ENCODE measurements at regions not wholly inside any gene's neighbourhood (a gene's known extent, or its start where the extent isn't known, plus 50 kb on each side); places are given as distances from the start of the nearest gene placed in this dataset.

GRCh38 chr3:107978131-107979055 lies 112.4 kb downstream of the CD47 start:
- peaks cover 28 to 32% of the 10 kb centered on the region in 2 donors for H3K4me1 ChIP-seq (replicated peaks in 1 of 2)
- peak in 5 of 8 experiments; percentile 18 to 82 (median 61) for ATAC-seq (replicated peaks in 6 of 8)
- in situ Hi-C loops (cut with MboI; ENCODE audit: low pct_unique_long_range_greater_than_20kb in 2 of 9, low sequenced_read_pairs in 9 of 9, unreplicated experiment in 9 of 9) = no loop called here
- no peak overlapping the region for H3K27ac ChIP-seq
- 72 to 100% (median 80%) methylated on average over 2 to 5 of the region's 6 CpGs; no CpG with 5 or more reads in 1 of the 10 experiments for WGBS, 10 experiments
- H3K4me3 ChIP-seq = no peak overlapping the region

DNA sequence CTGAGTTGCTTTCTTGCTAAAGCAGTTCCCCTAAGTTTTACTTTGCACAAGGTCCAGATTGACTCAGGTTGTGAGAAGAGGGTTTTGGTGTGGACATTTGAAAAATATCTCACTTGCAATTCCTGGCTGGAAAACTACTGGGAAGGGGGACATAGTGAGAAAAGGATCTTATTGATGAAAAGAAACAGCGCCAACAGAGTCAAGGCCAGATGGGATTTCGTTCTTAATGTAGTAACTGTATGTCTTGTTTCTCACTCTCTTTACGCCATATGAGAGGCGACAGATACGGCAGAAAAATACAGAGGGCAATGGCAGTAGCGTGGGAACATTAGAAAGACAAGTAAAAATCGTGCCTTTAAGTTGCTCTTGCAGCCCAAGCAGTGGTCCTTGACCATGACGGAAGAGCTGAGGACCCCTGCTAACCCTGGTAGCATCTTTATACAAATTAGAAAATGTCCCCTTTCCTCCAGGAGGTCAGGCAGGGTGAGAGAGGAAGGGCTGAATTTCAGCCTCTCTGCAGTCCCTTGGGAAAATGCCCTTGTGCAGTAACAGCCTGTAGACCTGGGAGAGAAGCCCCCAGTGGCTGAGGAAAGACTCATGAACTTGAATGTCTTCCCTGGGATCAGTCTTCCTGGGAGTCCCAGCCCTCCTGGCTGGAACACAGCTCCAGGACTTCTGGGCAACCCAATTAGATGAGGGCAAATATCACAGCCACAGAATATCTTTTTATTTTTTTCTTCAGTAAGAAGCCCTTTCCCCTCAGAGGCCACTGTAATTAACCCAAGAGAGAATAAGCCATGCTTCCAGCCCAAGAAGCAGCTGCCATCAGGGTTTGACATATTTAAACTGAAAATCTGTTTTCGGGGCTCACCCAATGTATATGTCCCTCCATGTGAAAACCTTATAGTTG lies 113.4 kb downstream of the CD47 start:
- peaks cover 28 to 32% of the 10 kb centered on the region in 2 donors for H3K4me1 ChIP-seq (replicated peaks in 1 of 2)
- WGBS, 10 experiments = 67 to 100% (median 83%) methylated on average over 1 to 8 of the region's 9 CpGs
- ATAC-seq (replicated peaks in 6 of 8) = peak in 4 of 8 experiments; percentile 30 to 53 (median 40)
- H3K4me3 ChIP-seq = no peak overlapping the region
- H3K27ac ChIP-seq = no peak overlapping the region
- in situ Hi-C loops (cut with MboI; ENCODE audit: low pct_unique_long_range_greater_than_20kb in 2 of 9, low sequenced_read_pairs in 9 of 9, unreplicated experiment in 9 of 9) = no loop called here

- H3K4me1 ChIP-seq (replicated peaks in 1 of 2) = peaks cover 30 to 31% of the 10 kb centered on the region in 2 donors
- WGBS, 10 experiments = 53 to 97% (median 81%) methylated on average over 1 to 4 of the region's 5 CpGs
- in situ Hi-C loops (cut with MboI; ENCODE audit: low pct_unique_long_range_greater_than_20kb in 2 of 9, low sequenced_read_pairs in 9 of 9, unreplicated experiment in 9 of 9) = no loop called here
- H3K27ac ChIP-seq = no peak overlapping the region
- no peak overlapping the region for H3K4me3 ChIP-seq
- no peak for ATAC-seq (replicated peaks in 6 of 8)
Observed at GRCh38 chr3:107976202-107976800, 114.5 kb downstream of the CD47 start.

GRCh38 chr3:107975529-107976201 lies 115.2 kb downstream of the CD47 start:
- ATAC-seq (replicated peaks in 6 of 8) = no peak
- in situ Hi-C loops (cut with MboI; ENCODE audit: low pct_unique_long_range_greater_than_20kb in 2 of 9, low sequenced_read_pairs in 9 of 9, unreplicated experiment in 9 of 9) = no loop called here
- Histone ChIP-seq H3K27ac (no peak overlapping the region), H3K4me1 (replicated peaks in 1 of 2) (peaks cover 34 to 36% of the 10 kb centered on the region in 2 donors), H3K4me3 (no peak overlapping the region)
- WGBS, 10 experiments = 60 to 100% (median 83%) methylated on average over 1 to 3 of the region's 3 CpGs; no CpG with 5 or more reads in 2 of the 10 experiments

DNA sequence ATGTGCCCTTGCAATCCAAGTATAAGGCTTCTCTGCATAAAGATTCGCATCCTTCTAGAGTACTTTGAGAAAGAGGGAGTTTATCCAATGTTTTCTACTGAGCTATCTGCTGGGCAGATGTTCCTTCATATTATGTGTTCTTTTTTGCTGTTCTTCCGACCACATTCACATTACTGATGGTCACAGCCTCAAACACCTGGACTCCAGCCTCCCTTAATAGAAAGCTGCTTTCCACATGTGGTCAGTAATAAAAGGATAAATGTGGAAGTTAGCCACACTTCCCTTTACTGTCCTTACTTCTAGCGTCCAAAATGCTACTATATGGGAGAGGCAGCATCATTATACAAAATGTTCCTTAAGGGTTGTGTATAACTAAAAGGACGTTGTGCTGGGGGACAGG lies 116.9 kb downstream of the CD47 start:
- no peak for ATAC-seq (replicated peaks in 6 of 8)
- in situ Hi-C loops (cut with MboI; ENCODE audit: low pct_unique_long_range_greater_than_20kb in 2 of 9, low sequenced_read_pairs in 9 of 9, unreplicated experiment in 9 of 9) = no loop called here
- no peak overlapping the region for H3K27ac ChIP-seq
- WGBS, 10 experiments = 10 to 100% (median 82%) methylated on average over 2 to 4 of the region's 4 CpGs; no CpG with 5 or more reads in 1 of the 10 experiments
- no peak overlapping the region for H3K4me3 ChIP-seq
- peaks cover 35% of the 10 kb centered on the region in 2 donors for H3K4me1 ChIP-seq (replicated peaks in 1 of 2)

GRCh38 chr3:107973152-107973551 lies 117.7 kb downstream of the CD47 start:
- WGBS, 10 experiments = 0 to 100% (median 83%) methylated on average over 1 to 2 of the region's 2 CpGs; no CpG with 5 or more reads in 1 of the 10 experiments
- in situ Hi-C loops (cut with MboI; ENCODE audit: low pct_unique_long_range_greater_than_20kb in 2 of 9, low sequenced_read_pairs in 9 of 9, unreplicated experiment in 9 of 9) = no loop called here
- Histone ChIP-seq H3K4me3 (no peak overlapping the region), H3K4me1 (replicated peaks in 1 of 2) (peaks cover 27 to 28% of the 10 kb centered on the region in 2 donors), H3K27ac (no peak overlapping the region)
- ATAC-seq (replicated peaks in 6 of 8) = no peak

DNA sequence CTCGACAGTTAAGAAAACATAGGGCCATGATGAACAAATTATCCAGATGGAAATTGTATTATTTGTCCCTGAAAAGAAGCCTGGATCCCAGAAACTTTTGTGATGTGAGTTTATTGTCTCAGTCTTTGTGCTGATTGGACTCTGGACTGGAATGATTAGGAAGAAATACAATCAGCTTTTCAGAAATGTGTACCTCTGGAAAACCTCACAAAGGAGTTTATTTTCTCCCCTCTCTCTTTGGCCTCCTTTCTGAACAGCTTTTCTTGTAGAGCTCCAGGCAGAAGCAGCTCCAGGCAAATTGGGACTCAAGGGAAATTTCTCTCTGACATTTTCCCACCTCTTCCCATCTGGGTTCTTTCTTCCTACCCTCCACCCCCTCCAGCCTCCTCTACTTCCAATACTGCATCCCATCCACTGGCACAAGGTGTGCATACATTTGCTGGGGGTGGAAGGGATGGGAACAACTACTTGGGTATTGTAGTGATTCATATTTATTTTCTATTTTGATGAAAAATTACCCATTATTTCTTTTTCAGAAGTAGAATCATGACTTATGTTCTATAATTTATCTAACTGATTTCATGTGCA lies 119.7 kb downstream of the CD47 start:
- 0 to 60% (median 40%) methylated on average over 1 of the region's 1 CpG; no CpG with 5 or more reads in 3 of the 10 experiments for WGBS, 10 experiments
- ATAC-seq (replicated peaks in 6 of 8) = no peak
- in situ Hi-C loops (cut with MboI; ENCODE audit: low pct_unique_long_range_greater_than_20kb in 2 of 9, low sequenced_read_pairs in 9 of 9, unreplicated experiment in 9 of 9) = no loop called here
- Histone ChIP-seq H3K4me3 (no peak overlapping the region), H3K27ac (no peak overlapping the region), H3K4me1 (replicated peaks in 1 of 2) (peaks cover 15 to 23% of the 10 kb centered on the region in 2 donors)

GRCh38 chr3:107969994-107970819 lies 120.6 kb downstream of the CD47 start:
- in situ Hi-C loops (cut with MboI; ENCODE audit: low pct_unique_long_range_greater_than_20kb in 2 of 9, low sequenced_read_pairs in 9 of 9, unreplicated experiment in 9 of 9) = no loop called here
- no peak overlapping the region for H3K27ac ChIP-seq
- no peak overlapping the region for H3K4me3 ChIP-seq
- ATAC-seq (replicated peaks in 6 of 8) = peak; percentile 10 to 95 (median 48)
- WGBS, 10 experiments = 13 to 100% (median 58%) methylated on average over 2 to 5 of the region's 9 CpGs; no CpG with 5 or more reads in 2 of the 10 experiments
- peaks cover 22 to 32% of the 10 kb centered on the region in 2 donors for H3K4me1 ChIP-seq (replicated peaks in 1 of 2)

DNA sequence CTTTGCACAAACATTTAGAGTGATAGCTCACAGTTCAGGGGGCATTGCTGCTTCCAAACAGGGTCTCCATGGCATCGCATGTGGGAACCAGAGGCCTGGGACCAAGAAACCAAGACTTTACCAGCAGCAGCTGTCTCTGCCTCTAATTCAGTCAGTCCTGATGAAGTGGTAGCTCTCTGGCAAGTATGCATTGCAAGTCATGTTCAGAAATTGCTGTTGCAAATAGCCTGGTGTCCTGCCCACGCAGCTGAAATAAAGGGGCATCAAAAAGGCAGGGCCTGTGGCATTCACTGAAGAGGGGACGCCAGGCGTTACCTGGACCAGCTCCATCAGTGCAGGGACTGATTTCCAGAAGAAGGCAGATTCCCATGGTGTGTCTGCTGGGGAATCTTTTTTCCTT lies 121.3 kb downstream of the CD47 start:
- ATAC-seq (replicated peaks in 6 of 8) = no peak
- in situ Hi-C loops (cut with MboI; ENCODE audit: low pct_unique_long_range_greater_than_20kb in 2 of 9, low sequenced_read_pairs in 9 of 9, unreplicated experiment in 9 of 9) = no loop called here
- WGBS, 10 experiments = 60 to 100% (median 100%) methylated on average over 1 to 4 of the region's 4 CpGs; no CpG with 5 or more reads in 2 of the 10 experiments
- peaks cover 22 to 35% of the 10 kb centered on the region in 2 donors for H3K4me1 ChIP-seq (replicated peaks in 1 of 2)
- H3K4me3 ChIP-seq = no peak overlapping the region
- H3K27ac ChIP-seq = no peak overlapping the region

DNA sequence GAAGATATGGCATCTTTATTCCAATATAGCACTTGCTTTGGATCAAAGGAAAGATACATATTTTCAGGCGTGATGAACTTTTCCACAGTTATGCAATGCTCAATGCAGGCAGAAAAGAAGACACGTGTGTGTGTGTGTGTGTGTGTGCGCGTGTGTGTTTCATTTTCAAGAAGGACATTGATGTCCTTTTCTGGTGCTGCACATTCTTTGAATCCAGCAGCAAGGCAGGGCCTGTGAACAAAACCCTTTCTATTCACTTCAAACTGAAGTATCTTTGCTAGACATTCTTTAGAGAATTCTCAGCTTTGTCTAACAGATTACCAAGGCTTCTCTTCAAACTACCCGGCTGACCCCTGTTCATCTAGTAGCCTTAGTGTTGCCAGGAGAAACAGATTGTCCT lies 124.6 kb downstream of the CD47 start:
- peak overlapping the region in 1 of 2 donors; percentile 61 for H3K27ac ChIP-seq
- peak in 5 of 8 experiments; percentile 32 to 83 (median 78) for ATAC-seq (replicated peaks in 6 of 8)
- H3K4me3 ChIP-seq = no peak overlapping the region
- peaks cover 22 to 41% of the 10 kb centered on the region in 2 donors for H3K4me1 ChIP-seq (replicated peaks in 1 of 2)
- 0 to 100% (median 58%) methylated on average over 1 to 5 of the region's 5 CpGs; no CpG with 5 or more reads in 4 of the 10 experiments for WGBS, 10 experiments
- in situ Hi-C loops (cut with MboI; ENCODE audit: low pct_unique_long_range_greater_than_20kb in 2 of 9, low sequenced_read_pairs in 9 of 9, unreplicated experiment in 9 of 9) = no loop called here

- H3K27ac ChIP-seq = no peak overlapping the region
- ATAC-seq (replicated peaks in 6 of 8) = no peak
- no peak overlapping the region for H3K4me3 ChIP-seq
- H3K4me1 ChIP-seq (replicated peaks in 1 of 2) = peaks cover 14 to 32% of the 10 kb centered on the region in 2 donors
- 50 to 89% (median 80%) methylated on average over 2 to 5 of the region's 5 CpGs; no CpG with 5 or more reads in 1 of the 10 experiments for WGBS, 10 experiments
- in situ Hi-C loops (cut with MboI; ENCODE audit: low pct_unique_long_range_greater_than_20kb in 2 of 9, low sequenced_read_pairs in 9 of 9, unreplicated experiment in 9 of 9) = no loop called here
Observed at GRCh38 chr3:107965136-107965655, 125.6 kb downstream of the CD47 start.
